Endothelial cell (in vitro differentiated cells): ENCODE measurements at regions not wholly inside any gene's neighbourhood (a gene's known extent, or its start where the extent isn't known, plus 50 kb on each side); places are given as distances from the start of the nearest gene placed in this dataset.

Experiments
- DNase-seq: peaks from one replicate; pipeline ENCODE4 v3.0.0; 2021; ENCODE audit warnings: low spot score
- H3K27ac Mint-ChIP-seq: one replicate; pipeline ENCODE4 v1.8.0; 2021; ENCODE audit warnings: mixed read lengths, inconsistent platforms; ENCODE audit not compliant: unreplicated experiment
- H3K27me3 Mint-ChIP-seq: one replicate; pipeline ENCODE4 v1.8.0; 2021; ENCODE audit warnings: mild to moderate bottlenecking, moderate library complexity, mixed read lengths, inconsistent platforms; ENCODE audit not compliant: unreplicated experiment
- H3K36me3 Mint-ChIP-seq: one replicate; pipeline ENCODE4 v1.8.0; 2021; ENCODE audit warnings: mild to moderate bottlenecking, low read depth, mixed read lengths, inconsistent platforms; ENCODE audit not compliant: unreplicated experiment
- H3K4me1 Mint-ChIP-seq: one replicate; pipeline ENCODE4 v1.8.0; 2021; ENCODE audit warnings: mild to moderate bottlenecking, mixed read lengths, inconsistent platforms; ENCODE audit not compliant: unreplicated experiment
- H3K4me3 Mint-ChIP-seq: one replicate; pipeline ENCODE4 v1.8.0; 2021; ENCODE audit warnings: mild to moderate bottlenecking, mixed read lengths, inconsistent platforms; ENCODE audit not compliant: unreplicated experiment
- H3K9me3 Mint-ChIP-seq: one replicate; pipeline ENCODE4 v1.8.0; 2021; ENCODE audit warnings: mixed read lengths, inconsistent platforms; ENCODE audit not compliant: unreplicated experiment
- CTCF ChIP-seq: fragments of 200-600 bp; sonication (generic); IDR thresholded peaks from one replicate; pipeline ENCODE4 v1.5.0; 2021; ENCODE audit warnings: antibody characterized with exemption; ENCODE audit not compliant: unreplicated experiment

DNA sequence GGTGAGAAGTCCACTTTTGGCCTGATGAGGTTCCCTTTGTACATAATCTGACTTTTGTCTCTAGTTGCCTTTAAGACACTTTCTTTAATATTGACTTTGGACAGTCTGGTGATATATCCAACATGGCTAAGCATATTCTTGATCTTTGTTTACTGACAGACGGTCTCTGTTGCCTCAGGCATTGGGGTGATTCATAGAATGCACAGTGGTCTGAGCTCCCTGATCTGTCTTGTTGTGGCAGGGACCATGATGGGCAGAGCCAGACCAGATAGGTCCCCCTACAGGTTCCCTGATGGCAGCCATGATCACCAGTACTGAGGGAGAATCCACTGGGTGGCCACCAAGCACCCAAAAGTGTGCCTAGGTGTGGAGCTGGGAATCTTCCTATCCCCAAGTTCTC, 678.1 kb downstream of the MCTP2 start:
- Mint-ChIP-seq H3K4me3 (no peak overlapping the region), H3K36me3 (no peaks in the 10 kb centered on the region), H3K27ac (no peak overlapping the region), H3K27me3 (no peaks in the 10 kb centered on the region), H3K9me3 (no peaks in the 10 kb centered on the region), H3K4me1 (no peaks in the 10 kb centered on the region)
- DNase-seq: no peak
- no peak for TF ChIP-seq CTCF

- Mint-ChIP-seq H3K4me1 (no peaks in the 10 kb centered on the region), H3K36me3 (no peaks in the 10 kb centered on the region), H3K4me3 (no peak overlapping the region), H3K9me3 (no peaks in the 10 kb centered on the region), H3K27me3 (no peaks in the 10 kb centered on the region), H3K27ac (no peak overlapping the region)
- TF ChIP-seq CTCF: no peak
- DNase-seq: no peak
Observed at GRCh38 chr15:94910166-94910565, 678.8 kb downstream of the MCTP2 start.

DNA sequence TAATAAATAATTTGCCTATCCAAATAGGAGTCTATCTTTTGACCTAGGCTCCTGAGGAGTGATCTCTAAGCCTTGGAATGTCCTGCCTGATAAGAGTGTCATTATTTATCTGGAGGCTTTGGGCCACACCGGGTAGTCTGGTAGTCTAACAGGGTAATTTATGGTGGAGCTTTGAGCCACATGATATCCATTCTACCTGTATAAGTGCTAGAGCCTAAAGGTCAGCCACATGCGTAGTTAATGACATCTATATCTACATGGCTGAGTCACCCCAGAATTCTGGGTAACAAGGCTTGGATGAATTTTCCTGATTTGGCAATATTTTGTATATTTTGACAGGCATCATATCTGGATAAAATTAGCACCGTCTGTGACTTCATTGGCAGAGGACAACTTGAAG, 681.4 kb downstream of the MCTP2 start:
- Mint-ChIP-seq H3K4me3 (no peak overlapping the region), H3K4me1 (no peaks in the 10 kb centered on the region), H3K27me3 (no peaks in the 10 kb centered on the region), H3K27ac (no peak overlapping the region), H3K36me3 (no peaks in the 10 kb centered on the region), H3K9me3 (no peaks in the 10 kb centered on the region)
- no peak for DNase-seq
- no peak for TF ChIP-seq CTCF

GRCh38 chr15:94917068-94917467, 685.7 kb downstream of the MCTP2 start:
- no peak for TF ChIP-seq CTCF
- no peaks in the 10 kb centered on the region for H3K36me3 Mint-ChIP-seq
- no peak for DNase-seq
- no peaks in the 10 kb centered on the region for H3K4me1 Mint-ChIP-seq
- no peaks in the 10 kb centered on the region for H3K9me3 Mint-ChIP-seq
- H3K27ac Mint-ChIP-seq: no peak overlapping the region
- no peak overlapping the region for H3K4me3 Mint-ChIP-seq
- H3K27me3 Mint-ChIP-seq: no peaks in the 10 kb centered on the region

DNA sequence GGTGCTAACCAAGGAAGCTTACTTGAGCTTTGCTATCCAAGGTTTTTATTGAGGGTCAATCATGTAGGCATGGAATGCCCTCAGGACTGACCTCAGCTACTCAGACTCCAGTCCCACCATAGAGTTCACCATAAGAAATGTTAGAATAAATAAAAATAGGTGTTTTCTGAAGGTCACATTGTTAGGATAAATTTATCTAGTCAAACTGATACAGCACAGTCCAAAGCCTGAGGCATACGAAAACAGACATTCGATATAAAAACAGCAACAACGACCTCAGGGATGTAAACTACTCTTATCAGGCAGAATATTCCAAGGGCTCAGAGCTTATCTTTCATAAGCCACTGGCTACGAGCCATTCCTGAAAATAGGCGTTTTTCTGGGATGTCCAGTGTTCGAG, 690.6 kb downstream of the MCTP2 start:
- H3K27ac Mint-ChIP-seq: no peak overlapping the region
- no peak for TF ChIP-seq CTCF
- DNase-seq: no peak
- no peaks in the 10 kb centered on the region for H3K27me3 Mint-ChIP-seq
- no peaks in the 10 kb centered on the region for H3K9me3 Mint-ChIP-seq
- no peak overlapping the region for H3K4me3 Mint-ChIP-seq
- no peaks in the 10 kb centered on the region for H3K36me3 Mint-ChIP-seq
- peaks cover 3% of the 10 kb centered on the region for H3K4me1 Mint-ChIP-seq
